B cell (primary cell): ENCODE measurements at regions not wholly inside any gene's neighbourhood (a gene's known extent, or its start where the extent isn't known, plus 50 kb on each side); places are given as distances from the start of the nearest gene placed in this dataset.
"Not testable (repeated sequence)": the region's sequence is repeated elsewhere in the genome, so short reads cannot be mapped to it uniquely, and the experiment has no call there.

Source experiments
- ATAC-seq: fragments of 200-7000 bp; cut with Tn5 transposase; one replicate; pipeline ENCODE4 v1.10.0; 2021; ENCODE audit warnings: low read depth, mild to moderate bottlenecking, moderate number of reproducible peaks, moderate library complexity
- CTCF ChIA-PET: fragments of 350-600 bp; sonication (Branson Sonifier 250); formaldehyde crosslinking; loops from one replicate; lab custom pipeline; 2021; ENCODE audit warnings: antibody characterized with exemption, inconsistent platforms; lab: Charles Lee
- POLR2A ChIA-PET: fragments of 350-600 bp; sonication (Branson Sonifier 250); formaldehyde crosslinking; loops from one replicate; lab custom pipeline; 2021; ENCODE audit warnings: antibody characterized with exemption; lab: Charles Lee
- DNase-seq: peaks from one replicate; pipeline ENCODE4 v3.0.0; 2013
- H2AFZ ChIP-seq: 2 replicates; pipeline ENCODE4 v1.6.1; 2012; ENCODE audit warnings: mild to moderate bottlenecking, low read depth, low read length; ENCODE audit not compliant: insufficient read depth, poor library complexity, severe bottlenecking
- H3K27ac ChIP-seq, 2 donors: 1 replicate in 1 of 2; 2 replicates in 1 of 2; pipeline ENCODE4 v1.5.1; 2012 to 2013; ENCODE audit warnings: low read length in 2 of 2, mild to moderate bottlenecking in 2 of 2, moderate library complexity in 1 of 2
- H3K27me3 ChIP-seq, 4 experiments: fragments of 200-600 bp in 1 of 4; sonication (generic) in 1 of 4; replicated peaks in 1 of 4; 1 replicate in 2 of 4; 2 replicates in 2 of 4; pipeline versions ENCODE4 v1.6.1 to v1.7.0; 2013 to 2016; ENCODE audit warnings: low read length in 3 of 4, mild to moderate bottlenecking in 2 of 4, mixed read lengths in 1 of 4, moderate library complexity in 1 of 4; ENCODE audit not compliant: insufficient read depth in 4 of 4, control insufficient read depth in 3 of 4; ENCODE audit errors: control extremely low read depth in 1 of 4
- H3K36me3 ChIP-seq, 2 experiments: replicated peaks in 1 of 2; 1 replicate in 1 of 2; 2 replicates in 1 of 2; pipeline versions ENCODE4 v1.6.1 to v1.7.1; 2013; ENCODE audit warnings: low read length in 1 of 2; ENCODE audit not compliant: insufficient read depth in 2 of 2, control insufficient read depth in 1 of 2; ENCODE audit errors: control extremely low read depth in 1 of 2, extremely low read depth in 1 of 2
- H3K4me1 ChIP-seq, 2 donors: fragments of 200-600 bp in 1 of 2; sonication (generic) in 1 of 2; 1 replicate in 1 of 2; 2 replicates in 1 of 2; pipeline versions ENCODE4 v1.5.1 to v1.6.1; 2013 to 2017; ENCODE audit warnings: low read length in 2 of 2; ENCODE audit not compliant: control insufficient read depth in 2 of 2, insufficient read depth in 2 of 2
- H3K4me2 ChIP-seq: replicated peaks from 2 replicates; pipeline ENCODE3; 2012; ENCODE audit warnings: mild to moderate bottlenecking, low read depth, low read length; ENCODE audit not compliant: poor library complexity, severe bottlenecking
- H3K4me3 ChIP-seq, 5 experiments: fragments of 200-600 bp in 1 of 5; sonication (generic) in 1 of 5; 1 replicate in 3 of 5; 2 replicates in 2 of 5; pipeline versions ENCODE4 v1.5.1 to v1.7.0; 2011 to 2016; ENCODE audit warnings: low read length in 4 of 5, mild to moderate bottlenecking in 4 of 5, low read depth in 2 of 5, control low read depth in 1 of 5, moderate library complexity in 1 of 5; ENCODE audit not compliant: insufficient read depth in 1 of 5; ENCODE audit errors: control extremely low read depth in 1 of 5, extremely low read depth in 1 of 5
- H3K79me2 ChIP-seq: fragments of 200-600 bp; sonication (generic); one replicate; pipeline ENCODE4 v1.6.0; 2016; ENCODE audit warnings: low read length; ENCODE audit not compliant: control insufficient read depth, insufficient read depth
- H3K9ac ChIP-seq: fragments of 200-600 bp; sonication (generic); 2 replicates; pipeline ENCODE4 v1.6.1; 2017; ENCODE audit warnings: mild to moderate bottlenecking, low read length, moderate library complexity
- H3K9me3 ChIP-seq, 3 donors: one replicate each; pipeline versions ENCODE4 v1.6.1 to v1.7.1; 2013; ENCODE audit warnings: low read length in 2 of 3; ENCODE audit not compliant: control insufficient read depth in 2 of 3, insufficient read depth in 1 of 3; ENCODE audit errors: control extremely low read depth in 1 of 3
- H4K20me1 ChIP-seq: 2 replicates; pipeline ENCODE4 v1.6.0; 2012; ENCODE audit warnings: mild to moderate bottlenecking, low read length; ENCODE audit not compliant: insufficient read depth, control insufficient read depth, poor library complexity, severe bottlenecking
- H3K27ac Mint-ChIP-seq: one replicate; pipeline ENCODE4 v1.8.0; 2021; ENCODE audit warnings: mixed read lengths
- H3K27me3 Mint-ChIP-seq: one replicate; pipeline ENCODE4 v1.8.0; 2021; ENCODE audit warnings: mixed read lengths
- H3K4me1 Mint-ChIP-seq: one replicate; pipeline ENCODE4 v1.8.0; 2021; ENCODE audit warnings: mixed read lengths
- H3K4me3 Mint-ChIP-seq: one replicate; pipeline ENCODE4 v1.8.0; 2021; ENCODE audit warnings: mixed read lengths
- H3K9me3 Mint-ChIP-seq: one replicate; pipeline ENCODE4 v1.8.0; 2022; ENCODE audit warnings: mixed read lengths; ENCODE audit not compliant: insufficient read depth
- EZH2 ChIP-seq: IDR thresholded peaks from 2 replicates; pipeline ENCODE4 v1.6.1; 2012; ENCODE audit warnings: borderline replicate concordance, low read depth, mild to moderate bottlenecking, moderate library complexity, low read length; ENCODE audit not compliant: insufficient read depth, poor library complexity, severe bottlenecking
- WGBS: methylation state at CpG from one replicate; pipeline ENCODE4 v1.1.5; 2013; ENCODE audit warnings: missing lambda C conversion rate; ENCODE audit not compliant: insufficient coverage; 5-methylcytosine and 5-hydroxymethylcytosine counted together
- intact Hi-C: fragments of 100-400 bp; cut with micrococcal nuclease; formaldehyde crosslinking; loops from one replicate; pipeline ENCODE4 v1.10.0; 2022
- TF ChIP-seq, protein P1 (sequence below): fragments of 200-600 bp; IDR thresholded peaks from one replicate; pipeline ENCODE4 v1.8.0; 2022; ENCODE audit warnings: antibody characterized with exemption, mild to moderate bottlenecking

DNA sequence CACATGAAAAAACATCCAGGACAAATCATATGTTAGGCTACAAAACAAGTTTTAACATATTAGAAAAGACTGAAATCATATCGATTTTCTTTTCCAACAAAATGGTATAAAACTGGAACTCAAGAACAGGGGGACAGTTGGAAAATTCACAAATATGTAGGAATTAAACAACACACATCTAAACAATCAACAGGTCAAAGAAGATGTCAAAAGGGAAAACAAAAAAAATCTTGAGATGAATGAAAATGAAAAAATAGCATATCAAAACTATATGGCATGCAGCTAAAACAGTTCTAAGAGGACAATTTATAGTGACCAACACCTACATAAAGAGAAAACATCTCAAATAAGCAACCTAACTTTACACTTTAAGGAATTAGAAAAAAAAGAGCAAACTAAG is 585.3 kb downstream of the UQCRFS1 start:
- TF ChIP-seq EZH2 = no peak
- TF ChIP-seq, protein P1, sequence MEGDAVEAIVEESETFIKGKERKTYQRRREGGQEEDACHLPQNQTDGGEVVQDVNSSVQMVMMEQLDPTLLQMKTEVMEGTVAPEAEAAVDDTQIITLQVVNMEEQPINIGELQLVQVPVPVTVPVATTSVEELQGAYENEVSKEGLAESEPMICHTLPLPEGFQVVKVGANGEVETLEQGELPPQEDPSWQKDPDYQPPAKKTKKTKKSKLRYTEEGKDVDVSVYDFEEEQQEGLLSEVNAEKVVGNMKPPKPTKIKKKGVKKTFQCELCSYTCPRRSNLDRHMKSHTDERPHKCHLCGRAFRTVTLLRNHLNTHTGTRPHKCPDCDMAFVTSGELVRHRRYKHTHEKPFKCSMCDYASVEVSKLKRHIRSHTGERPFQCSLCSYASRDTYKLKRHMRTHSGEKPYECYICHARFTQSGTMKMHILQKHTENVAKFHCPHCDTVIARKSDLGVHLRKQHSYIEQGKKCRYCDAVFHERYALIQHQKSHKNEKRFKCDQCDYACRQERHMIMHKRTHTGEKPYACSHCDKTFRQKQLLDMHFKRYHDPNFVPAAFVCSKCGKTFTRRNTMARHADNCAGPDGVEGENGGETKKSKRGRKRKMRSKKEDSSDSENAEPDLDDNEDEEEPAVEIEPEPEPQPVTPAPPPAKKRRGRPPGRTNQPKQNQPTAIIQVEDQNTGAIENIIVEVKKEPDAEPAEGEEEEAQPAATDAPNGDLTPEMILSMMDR = no peak
- DNase-seq (no peak), ATAC-seq (no peak)
- no peak overlapping the region for H3K27ac Mint-ChIP-seq
- H3K4me1 Mint-ChIP-seq = no peaks in the 10 kb centered on the region
- intact Hi-C loops = no loop called here
- peaks cover 12% of the 10 kb centered on the region for H3K9me3 Mint-ChIP-seq
- Histone ChIP-seq H3K36me3 (no peaks in the 10 kb centered on the region), H3K27ac (no peak overlapping the region), H3K79me2 (no peaks in the 10 kb centered on the region), H3K4me3 (no peak overlapping the region), H2AFZ (no peak overlapping the region), H3K4me1 (peaks cover 0 to 6% of the 10 kb centered on the region in 2 donors), H3K27me3 (no peaks in the 10 kb centered on the region), H4K20me1 (no peaks in the 10 kb centered on the region), H3K9me3 (peaks cover 0 to 7% (median 1%) of the 10 kb centered on the region in 3 donors), H3K4me2 (no peak overlapping the region), H3K9ac (no peak overlapping the region)
- no peak overlapping the region for H3K4me3 Mint-ChIP-seq
- no peaks in the 10 kb centered on the region for H3K27me3 Mint-ChIP-seq
- POLR2A ChIA-PET = no interaction called here
- WGBS = no CpG with 5 or more reads among the region's 1 CpG
- CTCF ChIA-PET = no interaction called here

DNA sequence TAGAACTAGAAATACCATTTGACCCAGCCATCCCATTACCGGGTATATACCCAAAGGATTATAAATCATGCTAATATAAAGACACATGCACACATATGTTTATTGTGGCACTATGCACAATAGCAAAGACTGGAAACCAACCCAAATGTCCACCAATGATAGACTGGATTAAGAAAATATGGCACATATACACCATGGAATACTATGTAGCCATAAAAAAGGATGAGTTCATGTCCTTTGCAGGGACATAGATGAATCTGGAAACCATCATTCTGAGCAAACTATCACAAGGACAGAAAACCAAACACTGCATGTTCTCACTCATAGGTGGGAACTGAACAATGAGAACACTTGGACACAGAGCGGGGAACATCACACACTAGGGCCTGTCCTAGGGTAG is 586.5 kb downstream of the UQCRFS1 start:
- ATAC-seq, H3K9ac ChIP-seq, H3K9me3 ChIP-seq, POLR2A ChIA-PET, H3K79me2 ChIP-seq, H3K4me1 ChIP-seq, H4K20me1 ChIP-seq, H3K4me1 Mint-ChIP-seq, H3K4me3 ChIP-seq, DNase-seq, H3K4me3 Mint-ChIP-seq, H3K4me2 ChIP-seq, intact Hi-C loops, H3K36me3 ChIP-seq, CTCF ChIA-PET, H3K27me3 Mint-ChIP-seq, H3K27ac ChIP-seq, H2AFZ ChIP-seq, H3K27me3 ChIP-seq, H3K27ac Mint-ChIP-seq: not testable (repeated sequence)
- peaks cover 12% of the 10 kb centered on the region for H3K9me3 Mint-ChIP-seq
- no CpG with 5 or more reads among the region's 2 CpGs for WGBS
